ENCODE measurements at regions not wholly inside any gene's neighbourhood (a gene's known extent, or its start where the extent isn't known, plus 50 kb on each side); places are given as distances from the start of the nearest gene placed in this dataset.
A peak's percentile ranks its signal among the peaks of the same experiment; 100 is the strongest.
"Not testable (repeated sequence)": the region's sequence is repeated elsewhere in the genome, so short reads cannot be mapped to it uniquely, and the experiment has no call there.

DNA sequence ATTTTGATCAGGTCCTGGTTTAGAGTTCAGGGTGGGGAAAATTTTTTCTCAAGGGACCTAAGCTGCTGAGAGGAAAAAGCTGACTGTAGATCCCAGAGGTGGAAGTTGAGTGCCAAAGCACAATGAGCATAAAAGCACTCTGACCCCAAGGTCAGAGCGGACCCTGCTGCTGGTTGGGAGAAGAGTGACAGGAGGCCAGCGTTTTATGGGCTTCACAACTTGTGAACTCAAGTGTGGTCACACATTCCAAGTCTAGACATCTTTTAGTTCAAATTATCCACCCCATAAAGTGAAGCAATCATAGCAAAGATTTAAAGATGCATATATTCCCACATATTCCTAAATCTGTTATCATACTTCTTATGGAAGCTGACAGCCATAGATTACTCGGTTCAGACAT is 220.3 kb downstream of the CHIC2 start:
- H3K27me3 Mint-ChIP-seq (ENCODE audit: low read depth), result no peaks in the 10 kb centered on the region
- no peak overlapping the region for H3K27ac Mint-ChIP-seq
- H3K9me3 Mint-ChIP-seq, result no peaks in the 10 kb centered on the region
- no peaks in the 10 kb centered on the region for H3K4me1 Mint-ChIP-seq (ENCODE audit: low read depth)
- DNase-seq (ENCODE audit: low spot score), result no peak
- no peak overlapping the region for H3K4me3 Mint-ChIP-seq
- no peaks in the 10 kb centered on the region for H3K36me3 Mint-ChIP-seq (ENCODE audit: low read depth)

DNA sequence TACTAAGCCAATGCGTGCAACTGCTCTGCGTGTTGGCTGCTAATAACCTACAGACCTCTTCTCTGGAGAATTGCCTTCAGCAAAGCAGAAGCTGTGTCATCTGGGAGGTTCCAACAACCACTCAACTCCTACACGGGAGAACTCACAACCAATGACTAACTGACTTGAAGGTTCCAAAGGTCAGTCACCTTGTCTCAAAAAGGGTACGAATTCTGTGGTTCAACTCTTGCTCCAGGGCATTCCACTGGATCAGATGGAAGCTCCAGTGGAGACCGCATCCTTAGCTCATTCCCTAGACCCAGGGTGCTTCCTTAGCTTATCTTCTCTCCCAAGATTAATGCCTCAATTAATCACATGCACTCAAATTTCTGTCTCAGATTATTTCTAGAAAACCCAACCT is 222.7 kb downstream of the CHIC2 start:
- Mint-ChIP-seq H3K4me3 (no peak overlapping the region), H3K4me1 (ENCODE audit: low read depth) (no peaks in the 10 kb centered on the region), H3K36me3 (ENCODE audit: low read depth) (no peaks in the 10 kb centered on the region), H3K27ac (no peak overlapping the region), H3K27me3 (ENCODE audit: low read depth) (no peaks in the 10 kb centered on the region), H3K9me3 (no peaks in the 10 kb centered on the region)
- no peak for DNase-seq (ENCODE audit: low spot score)

DNA sequence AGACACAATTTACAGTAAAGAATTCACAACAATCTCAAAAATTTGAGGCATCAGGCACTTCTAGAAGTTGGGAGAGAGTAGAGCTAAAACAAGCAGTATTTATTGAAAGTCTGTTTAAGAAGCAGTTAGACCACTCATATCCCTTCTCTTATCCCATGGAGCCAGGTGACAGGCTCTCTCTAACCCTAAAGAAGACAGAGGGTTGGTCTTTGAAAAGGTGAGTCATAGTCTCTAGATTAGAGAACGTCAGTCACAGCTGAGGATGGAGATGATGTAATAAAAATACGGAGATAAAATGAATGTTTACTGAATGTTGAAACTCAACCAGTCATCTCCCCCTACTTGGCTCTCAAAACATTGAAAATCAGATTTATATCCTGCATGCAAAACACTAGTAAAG is 223.8 kb downstream of the CHIC2 start:
- no peaks in the 10 kb centered on the region for H3K4me1 Mint-ChIP-seq (ENCODE audit: low read depth)
- no peak overlapping the region for H3K27ac Mint-ChIP-seq

GRCh38 chr4:53833302-53834003 is 231.0 kb downstream of the CHIC2 start:
- not testable (repeated sequence) for H3K27me3 Mint-ChIP-seq (ENCODE audit: low read depth); H3K27ac Mint-ChIP-seq; H3K4me1 Mint-ChIP-seq (ENCODE audit: low read depth); H3K4me3 Mint-ChIP-seq; DNase-seq (ENCODE audit: low spot score); H3K36me3 Mint-ChIP-seq (ENCODE audit: low read depth)
- H3K9me3 Mint-ChIP-seq, result peaks cover 21% of the 10 kb centered on the region

More for the DNA sequence above, 223.8 kb downstream of the CHIC2 start:
- no peaks in the 10 kb centered on the region for H3K9me3 Mint-ChIP-seq
- DNase-seq (ENCODE audit: low spot score), result no peak
- H3K36me3 Mint-ChIP-seq (ENCODE audit: low read depth), result no peaks in the 10 kb centered on the region
- H3K27me3 Mint-ChIP-seq (ENCODE audit: low read depth), result no peaks in the 10 kb centered on the region
- H3K4me3 Mint-ChIP-seq, result no peak overlapping the region

DNA sequence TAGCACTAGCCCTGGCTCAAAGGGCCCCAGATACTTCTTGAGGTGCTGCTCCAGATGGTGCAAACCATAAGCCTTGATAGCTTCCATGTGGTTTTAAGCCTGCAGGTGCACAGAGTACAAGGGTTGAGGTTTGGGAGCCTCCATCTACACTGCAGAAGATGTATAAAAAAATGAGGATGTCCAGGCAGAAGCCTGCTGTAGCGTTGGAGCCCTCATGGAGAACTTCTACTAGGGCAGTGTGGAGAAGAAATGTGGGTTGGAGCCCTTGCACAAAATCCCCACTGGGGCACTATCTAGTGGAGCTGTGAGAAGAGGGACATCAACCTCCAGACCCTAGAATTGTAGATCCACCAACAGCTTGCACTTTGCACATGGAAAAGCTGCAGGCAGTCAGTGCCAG is 231.9 kb downstream of the CHIC2 start:
- no peak for DNase-seq (ENCODE audit: low spot score)
- no peaks in the 10 kb centered on the region for H3K4me1 Mint-ChIP-seq (ENCODE audit: low read depth)
- no peak overlapping the region for H3K4me3 Mint-ChIP-seq
- H3K36me3 Mint-ChIP-seq (ENCODE audit: low read depth), result no peaks in the 10 kb centered on the region
- H3K27ac Mint-ChIP-seq, result no peak overlapping the region
- H3K9me3 Mint-ChIP-seq, result peaks cover 23% of the 10 kb centered on the region
- no peaks in the 10 kb centered on the region for H3K27me3 Mint-ChIP-seq (ENCODE audit: low read depth)

GRCh38 chr4:53830511-53830910 is 233.9 kb downstream of the CHIC2 start:
- Mint-ChIP-seq H3K27me3 (ENCODE audit: low read depth) (no peaks in the 10 kb centered on the region), H3K27ac (no peak overlapping the region), H3K9me3 (peaks cover 23% of the 10 kb centered on the region), H3K36me3 (ENCODE audit: low read depth) (no peaks in the 10 kb centered on the region), H3K4me1 (ENCODE audit: low read depth) (no peaks in the 10 kb centered on the region), H3K4me3 (no peak overlapping the region)
- no peak for DNase-seq (ENCODE audit: low spot score)

DNA sequence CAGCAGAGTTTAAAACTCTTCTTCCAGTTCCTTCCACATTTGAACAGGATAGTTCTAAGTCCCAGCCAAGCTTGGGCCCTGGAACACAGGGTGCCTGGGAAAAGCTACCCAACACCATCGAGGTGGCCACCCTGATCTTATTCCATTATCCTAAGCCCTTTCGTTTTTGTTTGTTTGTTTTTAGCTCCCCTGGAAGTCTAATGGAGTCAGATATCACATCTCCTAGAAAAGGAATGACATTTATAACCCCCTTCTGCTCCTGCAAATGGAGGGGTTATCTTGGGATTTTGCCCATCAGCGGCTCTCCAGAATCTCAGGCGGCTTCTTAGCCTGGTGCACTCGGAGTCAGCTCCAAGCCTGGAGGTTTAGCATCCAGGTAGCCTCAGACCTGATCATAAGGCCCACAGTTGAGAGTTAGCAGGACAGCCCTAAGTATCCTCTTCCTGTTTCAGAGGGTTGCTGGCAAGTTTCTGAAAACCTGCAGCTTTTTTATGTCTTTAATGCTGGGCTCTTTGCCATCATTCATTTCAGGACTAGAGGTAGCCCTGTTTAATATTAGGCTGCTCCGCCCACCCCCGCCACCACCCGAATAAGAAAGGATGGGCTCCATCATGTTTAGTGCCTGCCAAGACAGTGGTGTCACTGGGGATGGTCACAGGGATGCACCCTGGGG is 230.0 kb upstream of the LNX1 start:
- Mint-ChIP-seq H3K4me1 (ENCODE audit: low read depth) (no peaks in the 10 kb centered on the region), H3K27me3 (ENCODE audit: low read depth) (no peaks in the 10 kb centered on the region), H3K36me3 (ENCODE audit: low read depth) (no peaks in the 10 kb centered on the region), H3K9me3 (no peaks in the 10 kb centered on the region), H3K4me3 (no peak overlapping the region), H3K27ac (no peak overlapping the region)
- DNase-seq (ENCODE audit: low spot score), result no peak

DNA sequence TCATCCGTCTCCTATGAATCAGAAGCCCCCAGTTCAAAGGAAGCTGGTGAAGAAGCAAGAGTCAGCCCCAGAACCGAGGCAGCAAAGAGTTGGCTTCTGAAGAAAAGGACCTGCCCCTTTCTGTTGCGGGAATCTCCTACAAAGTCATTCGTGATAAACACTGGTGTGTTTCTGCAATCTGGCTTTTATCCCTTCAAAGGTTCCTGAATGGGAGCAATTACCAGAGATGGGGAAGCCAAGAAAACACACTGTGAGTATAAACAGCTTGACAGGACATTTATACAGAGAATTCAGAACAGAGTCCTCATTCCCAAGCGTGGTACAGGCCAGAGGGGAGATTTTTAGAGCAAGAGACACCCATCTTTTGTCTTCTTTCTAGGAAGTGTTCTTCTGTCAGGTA is 226.8 kb upstream of the LNX1 start:
- no peaks in the 10 kb centered on the region for H3K4me1 Mint-ChIP-seq (ENCODE audit: low read depth)

GRCh38 chr4:53816561-53816960 is 225.3 kb upstream of the LNX1 start:
- H3K4me3 Mint-ChIP-seq, result no peak overlapping the region
- DNase-seq (ENCODE audit: low spot score), result no peak
- H3K4me1 Mint-ChIP-seq (ENCODE audit: low read depth), result no peaks in the 10 kb centered on the region
- no peak overlapping the region for H3K27ac Mint-ChIP-seq
- H3K36me3 Mint-ChIP-seq (ENCODE audit: low read depth), result no peaks in the 10 kb centered on the region
- no peaks in the 10 kb centered on the region for H3K27me3 Mint-ChIP-seq (ENCODE audit: low read depth)
- H3K9me3 Mint-ChIP-seq, result no peaks in the 10 kb centered on the region

More for the DNA sequence above, 226.8 kb upstream of the LNX1 start:
- Mint-ChIP-seq H3K27ac (no peak overlapping the region), H3K9me3 (no peaks in the 10 kb centered on the region), H3K4me3 (no peak overlapping the region), H3K27me3 (ENCODE audit: low read depth) (no peaks in the 10 kb centered on the region), H3K36me3 (ENCODE audit: low read depth) (no peaks in the 10 kb centered on the region)
- DNase-seq (ENCODE audit: low spot score), result no peak

GRCh38 chr4:53815281-53815680 is 224.0 kb upstream of the LNX1 start:
- no peak for DNase-seq (ENCODE audit: low spot score)
- Mint-ChIP-seq H3K36me3 (ENCODE audit: low read depth) (no peaks in the 10 kb centered on the region), H3K4me3 (no peak overlapping the region), H3K27ac (no peak overlapping the region), H3K27me3 (ENCODE audit: low read depth) (no peaks in the 10 kb centered on the region), H3K4me1 (ENCODE audit: low read depth) (no peaks in the 10 kb centered on the region), H3K9me3 (no peaks in the 10 kb centered on the region)

DNA sequence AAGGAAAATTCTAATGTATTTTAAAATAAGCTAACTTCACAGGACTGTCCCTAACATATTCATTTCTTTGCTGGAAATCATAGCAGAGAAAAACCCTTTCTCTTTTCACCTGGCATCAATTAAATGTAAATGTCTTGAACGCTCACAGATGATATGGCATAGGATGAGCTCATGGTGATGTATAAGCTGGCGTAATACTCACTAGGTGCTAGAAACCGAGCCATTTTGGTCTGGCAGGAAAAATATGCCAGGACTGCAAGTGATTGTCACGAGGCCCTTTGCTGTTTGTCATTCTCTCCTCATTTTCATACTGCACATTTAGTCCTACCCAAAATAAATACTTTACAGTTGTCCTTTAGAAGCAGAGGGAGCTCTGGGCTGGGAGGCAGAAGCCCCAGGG is 222.7 kb upstream of the LNX1 start:
- Mint-ChIP-seq H3K4me3 (no peak overlapping the region), H3K9me3 (no peaks in the 10 kb centered on the region), H3K27ac (no peak overlapping the region), H3K36me3 (ENCODE audit: low read depth) (no peaks in the 10 kb centered on the region), H3K4me1 (ENCODE audit: low read depth) (no peaks in the 10 kb centered on the region), H3K27me3 (ENCODE audit: low read depth) (no peaks in the 10 kb centered on the region)
- DNase-seq (ENCODE audit: low spot score), result no peak

DNA sequence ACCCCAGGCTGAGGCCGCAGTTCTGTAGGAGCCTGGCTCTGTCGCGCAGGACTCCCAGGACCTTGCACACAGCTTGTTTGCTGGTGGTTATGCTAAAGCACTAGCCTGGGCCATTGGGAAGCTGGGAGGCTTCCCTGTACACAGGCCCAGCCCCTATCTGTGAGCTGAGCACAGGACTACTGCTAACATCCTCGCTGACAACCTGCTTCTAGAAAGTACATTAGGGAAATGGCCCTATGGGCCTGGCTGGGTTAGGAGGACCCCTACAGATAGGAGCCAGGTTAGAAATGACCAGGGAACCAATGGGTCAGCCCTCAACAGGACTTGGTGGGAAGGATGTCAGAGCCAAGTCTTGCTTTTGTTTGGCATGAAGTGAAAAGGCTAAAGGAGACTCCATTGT is 219.4 kb upstream of the LNX1 start:
- Mint-ChIP-seq H3K9me3 (no peaks in the 10 kb centered on the region), H3K27me3 (ENCODE audit: low read depth) (no peaks in the 10 kb centered on the region), H3K4me1 (ENCODE audit: low read depth) (no peaks in the 10 kb centered on the region), H3K27ac (no peak overlapping the region), H3K4me3 (no peak overlapping the region), H3K36me3 (ENCODE audit: low read depth) (no peaks in the 10 kb centered on the region)
- no peak for DNase-seq (ENCODE audit: low spot score)

GRCh38 chr4:53809816-53810215 is 218.5 kb upstream of the LNX1 start:
- H3K4me3 Mint-ChIP-seq, result no peak overlapping the region
- no peak overlapping the region for H3K27ac Mint-ChIP-seq
- H3K36me3 Mint-ChIP-seq (ENCODE audit: low read depth), result no peaks in the 10 kb centered on the region
- H3K27me3 Mint-ChIP-seq (ENCODE audit: low read depth), result no peaks in the 10 kb centered on the region
- H3K4me1 Mint-ChIP-seq (ENCODE audit: low read depth), result no peaks in the 10 kb centered on the region
- H3K9me3 Mint-ChIP-seq, result no peaks in the 10 kb centered on the region
- DNase-seq (ENCODE audit: low spot score), result no peak

DNA sequence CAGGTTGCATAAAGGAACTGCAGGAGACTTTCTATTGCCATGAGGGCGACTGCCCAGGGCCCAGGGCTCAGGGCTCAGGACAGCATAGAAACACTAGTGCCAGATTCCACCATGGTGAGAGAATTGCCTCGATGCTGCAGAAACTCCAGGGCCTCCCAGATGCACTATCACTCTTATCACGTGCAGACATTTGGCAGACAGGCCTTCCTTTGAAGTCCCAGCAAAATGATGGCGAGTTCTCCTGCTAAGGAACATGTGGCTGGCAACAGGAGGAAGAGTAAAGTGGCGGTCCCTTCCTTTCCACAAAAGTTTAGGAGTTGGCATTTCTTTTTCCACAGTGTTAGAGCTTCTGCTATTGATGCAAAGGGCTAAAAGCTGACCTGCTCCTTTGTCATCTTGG is 214.0 kb upstream of the LNX1 start:
- no peaks in the 10 kb centered on the region for H3K36me3 Mint-ChIP-seq (ENCODE audit: low read depth)
- no peaks in the 10 kb centered on the region for H3K4me1 Mint-ChIP-seq (ENCODE audit: low read depth)
- H3K27me3 Mint-ChIP-seq (ENCODE audit: low read depth), result no peaks in the 10 kb centered on the region

GRCh38 chr4:53804719-53805118 is 213.4 kb upstream of the LNX1 start:
- H3K4me1 Mint-ChIP-seq (ENCODE audit: low read depth), result no peaks in the 10 kb centered on the region
- no peak overlapping the region for H3K4me3 Mint-ChIP-seq
- DNase-seq (ENCODE audit: low spot score), result peak; percentile 4
- no peak overlapping the region for H3K27ac Mint-ChIP-seq
- H3K36me3 Mint-ChIP-seq (ENCODE audit: low read depth), result no peaks in the 10 kb centered on the region
- H3K9me3 Mint-ChIP-seq, result no peaks in the 10 kb centered on the region
- no peaks in the 10 kb centered on the region for H3K27me3 Mint-ChIP-seq (ENCODE audit: low read depth)

More for the DNA sequence above, 214.0 kb upstream of the LNX1 start:
- Mint-ChIP-seq H3K9me3 (no peaks in the 10 kb centered on the region), H3K27ac (no peak overlapping the region), H3K4me3 (no peak overlapping the region)
- no peak for DNase-seq (ENCODE audit: low spot score)

Data from T-helper 2 cell treated with Interferon-gamma antibody and Interleukin-4, amounts not matched to agents 5 μg/mL and 100 μg/mL, for 36 hours (primary cell).